NCI-H2107 treated with DMSO at 0.1 percent for 48 hours (cell line): ENCODE measurements at regions not wholly inside any gene's neighbourhood (a gene's known extent, or its start where the extent isn't known, plus 50 kb on each side); places are given as distances from the start of the nearest gene placed in this dataset.
"Not testable (repeated sequence)": the region's sequence is repeated elsewhere in the genome, so short reads cannot be mapped to it uniquely, and the experiment has no call there.

Source experiments
- DNase-seq: peaks from one replicate; lab custom pipeline; 2025; ENCODE audit not compliant: unreplicated experiment; lab: John Stamatoyannopoulos, UW

DNA sequence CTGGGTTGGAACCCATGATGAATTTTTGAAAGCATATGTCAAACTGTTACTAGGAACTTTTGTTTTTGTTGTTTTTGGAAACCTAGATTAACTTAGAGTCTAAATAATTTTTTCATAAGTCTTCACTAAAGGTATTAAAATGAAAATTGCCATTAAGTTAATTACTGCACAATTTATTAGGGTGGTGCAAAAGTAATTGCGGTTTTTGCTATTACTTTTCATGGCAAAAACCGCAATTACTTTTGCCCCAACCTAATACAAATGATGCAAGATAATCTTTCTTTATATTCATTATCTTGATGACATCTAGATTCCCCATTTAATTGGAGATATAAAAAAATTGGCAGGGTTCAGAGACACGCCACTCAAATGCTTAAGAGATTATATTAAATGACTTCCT lies 145.0 kb upstream of the PKP2 start:
- DNase-seq: no peak

- not testable (repeated sequence) for DNase-seq
Observed at GRCh38 chr12:33033999-33034398, 137.4 kb upstream of the PKP2 start.

DNA sequence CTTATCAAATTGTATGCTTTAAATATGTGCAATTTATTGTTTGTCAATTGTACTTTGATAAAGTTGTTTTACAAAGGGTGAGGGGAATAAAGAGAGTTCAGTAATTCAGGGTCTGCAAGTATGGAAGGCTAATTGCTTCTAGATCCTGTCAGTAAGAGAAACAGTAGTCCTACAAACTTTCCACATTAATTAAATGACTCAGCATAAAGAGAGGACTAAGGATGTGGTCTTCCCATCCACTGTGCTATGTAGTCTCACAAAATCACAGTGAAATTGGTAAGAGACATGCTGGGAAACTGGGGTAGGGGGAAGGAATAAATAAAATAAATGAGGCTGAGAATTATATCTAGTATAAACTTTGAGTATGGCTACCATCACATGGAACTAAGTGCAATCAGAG lies 130.2 kb upstream of the PKP2 start:
- DNase-seq: no peak

- not testable (repeated sequence) for DNase-seq
Observed at GRCh38 chr12:33022724-33023123, 126.1 kb upstream of the PKP2 start.

DNA sequence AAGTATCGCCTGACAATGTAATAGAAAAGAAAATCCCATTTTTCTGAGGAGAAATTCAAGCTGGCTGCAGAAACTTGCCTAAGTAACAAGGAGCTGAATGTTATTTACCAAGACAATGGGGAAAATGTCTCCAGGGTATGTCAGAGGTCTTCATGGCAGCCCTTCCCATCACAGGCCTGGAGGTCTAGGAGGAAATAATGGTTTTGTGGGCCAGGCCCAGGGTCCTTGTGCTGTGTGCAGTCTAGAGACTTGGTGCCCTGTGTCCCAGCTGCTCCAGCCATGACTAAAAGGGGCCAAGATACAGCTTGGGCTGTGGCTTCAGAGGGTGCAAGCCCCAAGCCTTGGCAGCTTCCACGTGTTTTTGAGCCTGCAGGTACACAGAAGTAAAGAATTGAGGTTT lies 120.5 kb upstream of the PKP2 start:
- DNase-seq: not testable (repeated sequence)

- no peak for DNase-seq
Observed at GRCh38 chr12:33012226-33012625, 115.6 kb upstream of the PKP2 start.

DNA sequence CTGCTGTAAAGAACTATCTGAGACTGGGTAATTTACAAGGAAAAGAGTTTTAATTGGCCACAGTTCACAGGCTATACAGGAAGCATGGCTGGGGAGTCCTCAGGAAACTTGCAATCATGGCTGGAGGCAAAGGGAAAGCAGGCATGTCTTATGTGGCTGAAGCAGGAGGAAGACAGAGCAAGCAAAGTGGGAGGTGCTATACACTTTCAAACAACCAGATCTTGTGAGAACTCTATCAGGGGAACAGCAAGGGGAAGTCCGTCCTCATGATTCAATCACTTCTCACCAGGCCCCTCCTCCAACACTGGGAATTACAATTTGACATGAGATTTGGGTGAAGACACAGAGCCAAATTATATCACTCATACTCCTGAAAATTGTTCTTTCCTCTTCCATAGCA lies 109.5 kb upstream of the PKP2 start:
- no peak for DNase-seq

- no peak for DNase-seq
Observed at GRCh38 chr12:33000016-33000415, 103.4 kb upstream of the PKP2 start.

- DNase-seq: peak; percentile 75
Observed at GRCh38 chr12:32997471-32997870, 100.9 kb upstream of the PKP2 start.

DNA sequence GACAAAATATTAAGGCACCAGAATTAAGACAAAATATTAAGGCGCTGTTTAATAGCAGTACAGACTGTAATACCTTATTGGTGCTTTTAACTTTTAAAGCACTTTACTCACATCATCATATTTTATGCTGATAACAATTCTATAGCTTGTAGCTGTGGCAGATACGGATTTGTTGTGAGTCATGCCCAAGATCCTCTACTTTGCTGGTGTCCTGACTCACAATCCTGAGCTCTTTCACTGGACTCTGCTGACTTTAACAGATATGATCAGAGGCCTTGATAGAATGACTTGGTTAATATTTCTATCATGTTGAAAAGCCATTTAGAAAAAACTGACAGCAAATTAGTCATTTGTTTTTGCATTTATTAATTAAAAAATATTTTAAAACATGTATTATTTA lies 99.0 kb upstream of the PKP2 start:
- no peak for DNase-seq

DNA sequence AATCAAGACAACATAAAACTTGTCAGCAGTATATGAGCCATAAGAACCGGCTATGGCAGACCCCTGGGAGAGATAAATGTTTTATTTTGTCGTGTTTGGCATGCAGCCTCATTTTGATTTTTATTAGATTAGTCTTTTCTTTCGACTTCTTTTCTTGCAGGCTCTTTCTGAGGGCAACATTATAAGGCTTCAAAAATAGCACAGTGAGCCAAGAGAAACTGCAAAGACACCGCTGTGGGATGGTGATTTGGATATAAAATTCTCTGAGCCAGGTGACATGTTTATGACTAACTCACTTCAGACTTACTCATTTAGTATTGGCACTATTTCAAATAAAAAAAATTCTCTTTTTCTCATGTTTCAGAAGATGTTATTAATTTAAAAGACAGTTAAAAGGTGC lies 96.8 kb upstream of the PKP2 start:
- no peak for DNase-seq

- DNase-seq: no peak
Observed at GRCh38 chr12:32989705-32990104, 93.1 kb upstream of the PKP2 start.

DNA sequence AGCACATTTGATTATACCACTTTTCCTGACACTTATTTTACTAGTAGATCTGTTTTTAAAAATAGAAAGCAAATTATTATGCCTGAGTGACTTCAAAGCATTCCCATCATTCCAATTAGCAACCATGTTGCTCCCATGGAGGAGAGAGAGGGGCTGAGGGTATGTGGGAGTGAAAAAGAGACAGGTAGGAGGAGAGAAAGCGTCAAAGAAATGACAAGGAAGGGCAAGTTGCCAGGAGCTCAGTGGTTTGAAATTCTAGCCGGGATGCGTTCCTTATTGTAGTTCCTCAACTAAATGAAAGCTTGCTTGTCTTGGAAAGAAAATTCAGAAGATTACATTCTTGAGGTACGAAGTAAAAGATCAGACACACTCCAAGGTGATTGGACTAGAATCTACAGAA lies 92.4 kb upstream of the PKP2 start:
- DNase-seq: no peak

- DNase-seq: no peak
Observed at GRCh38 chr12:32987512-32987911, 90.9 kb upstream of the PKP2 start.

DNA sequence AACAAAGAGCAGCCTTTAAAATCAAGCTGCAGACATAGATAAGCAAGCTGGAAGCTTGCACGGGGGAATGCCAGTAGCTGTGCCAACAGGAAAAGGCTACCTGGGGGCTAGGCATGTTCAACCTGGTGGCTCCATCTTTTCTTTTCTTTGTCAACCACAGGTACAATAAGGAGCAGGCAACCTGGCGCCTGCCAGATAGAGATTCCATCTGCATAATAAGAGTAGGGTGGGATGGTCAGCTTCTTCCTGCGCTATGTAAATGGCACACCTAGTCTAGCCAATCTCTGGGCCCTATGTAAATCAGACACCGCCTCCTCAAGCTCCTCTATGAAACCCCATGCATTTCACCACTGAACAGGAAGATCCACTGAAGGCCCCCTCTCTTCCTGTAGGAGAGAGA lies 87.4 kb upstream of the PKP2 start:
- DNase-seq: no peak

GRCh38 chr12:32983332-32983731 lies 86.8 kb upstream of the PKP2 start:
- DNase-seq: no peak

DNA sequence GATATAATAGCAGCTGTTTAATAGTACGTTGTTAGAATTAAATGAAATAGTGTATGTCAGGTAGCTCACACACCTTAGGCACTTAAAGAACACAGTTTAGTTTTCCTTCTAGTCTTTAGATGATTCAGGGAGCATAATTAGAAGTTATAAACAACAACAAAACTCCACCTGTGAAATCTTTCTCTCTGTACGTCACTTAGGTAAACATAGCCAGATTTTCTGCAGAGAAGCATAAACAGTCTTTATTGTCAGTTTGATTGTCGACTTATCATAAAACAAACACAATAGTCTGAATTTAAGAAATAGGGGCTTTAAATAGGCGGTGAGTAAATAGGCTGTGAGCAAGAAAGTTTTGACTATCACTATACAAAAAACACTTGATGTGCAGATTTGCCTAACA lies 84.6 kb upstream of the PKP2 start:
- no peak for DNase-seq

DNA sequence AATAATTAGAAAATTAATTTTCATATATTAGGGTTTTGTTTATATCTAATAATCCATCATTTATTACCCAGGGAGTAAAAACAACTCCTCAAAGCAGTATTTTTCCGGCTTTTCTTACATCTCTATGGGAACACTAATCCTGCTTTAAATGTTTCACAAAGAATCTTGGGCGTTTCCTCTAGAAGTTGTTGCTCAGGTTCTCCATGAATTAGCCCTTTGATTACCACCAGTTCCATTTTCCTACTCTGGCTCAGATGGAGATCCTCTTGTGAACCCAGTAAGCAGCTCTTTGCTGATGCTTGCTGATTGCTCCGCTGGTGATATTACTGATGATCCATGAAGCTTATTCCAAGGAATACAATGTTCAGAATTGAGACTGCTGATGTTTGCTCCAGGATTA lies 78.5 kb upstream of the PKP2 start:
- no peak for DNase-seq

- no peak for DNase-seq
Observed at GRCh38 chr12:32970465-32971110, 74.0 kb upstream of the PKP2 start.

DNA sequence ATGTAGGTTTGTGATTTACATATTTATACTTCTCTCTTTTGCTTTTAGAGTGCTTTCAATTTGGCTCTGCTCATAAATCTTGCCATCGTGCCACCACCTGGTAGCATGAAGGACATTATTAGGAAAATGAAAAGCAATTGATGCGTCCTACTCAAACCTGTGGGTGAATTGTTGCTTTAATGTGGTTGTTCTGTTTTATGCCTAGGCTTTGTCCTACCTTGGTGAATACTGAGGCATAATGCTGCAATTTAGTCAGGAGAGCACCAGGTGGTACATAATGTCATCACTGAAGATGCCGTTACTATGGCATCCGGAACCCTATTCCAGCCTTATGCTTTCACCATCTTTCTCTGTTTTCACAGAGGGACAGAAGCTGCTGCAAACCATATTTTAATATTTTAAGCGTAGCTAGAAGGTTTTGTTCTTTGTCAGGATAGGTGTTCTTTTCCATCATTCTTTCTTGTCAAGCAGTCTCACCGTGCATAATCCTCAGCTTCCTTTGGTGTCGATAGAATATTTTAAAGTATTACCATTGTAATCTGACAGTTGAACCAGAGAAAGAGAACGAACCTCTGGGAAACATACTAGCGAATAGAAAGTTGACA lies 68.5 kb upstream of the PKP2 start:
- DNase-seq: peak; percentile 21

GRCh38 chr12:32956418-32956817 lies 59.8 kb upstream of the PKP2 start:
- DNase-seq: not testable (repeated sequence)

DNA sequence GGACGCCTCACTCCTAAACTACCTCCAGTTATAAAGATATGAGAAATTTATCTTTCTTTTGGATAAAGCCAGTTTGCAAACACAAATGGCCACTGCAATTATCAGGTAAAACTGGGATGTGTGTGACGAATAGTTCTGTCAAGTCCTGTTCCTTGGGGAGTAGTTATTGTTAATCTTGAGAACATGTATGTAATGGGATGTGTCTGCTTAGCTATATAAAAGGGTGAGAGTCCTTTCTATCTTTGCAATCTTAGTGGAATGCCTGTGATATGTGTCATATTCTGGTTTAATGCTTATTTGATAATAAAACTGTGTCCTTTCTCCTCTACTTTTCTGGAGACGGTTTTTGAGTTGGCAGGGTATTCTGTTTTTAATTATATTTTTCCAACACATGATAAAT lies 56.1 kb upstream of the PKP2 start:
- no peak for DNase-seq

- DNase-seq: no peak
Observed at GRCh38 chr12:32949815-32950214, 53.2 kb upstream of the PKP2 start.
